HAP-1 (cell line): ENCODE measurements at regions not wholly inside any gene's neighbourhood (a gene's known extent, or its start where the extent isn't known, plus 50 kb on each side); places are given as distances from the start of the nearest gene placed in this dataset.
"Not testable (repeated sequence)": the region's sequence is repeated elsewhere in the genome, so short reads cannot be mapped to it uniquely, and the experiment has no call there.

Experiments used
- DNase-seq, 2 experiments: peaks; one replicate each; pipeline ENCODE4 v3.0.0-alpha.2; 2016 to 2020; ENCODE audit warnings: low spot score in 2 of 2
- H3K27me3 ChIP-seq: fragments of 250-450 bp; sonication (Bioruptor Pico); 2 replicates; pipeline ENCODE4 v1.5.1; 2020; ENCODE audit warnings: low read depth, mild to moderate bottlenecking, moderate library complexity
- H3K36me3 ChIP-seq: fragments of 250-450 bp; sonication (Bioruptor Pico); replicated peaks from 2 replicates; pipeline ENCODE4 v1.5.1; 2020; ENCODE audit warnings: mild to moderate bottlenecking
- H3K4me1 ChIP-seq: fragments of 250-450 bp; sonication (Bioruptor Pico); 2 replicates; pipeline ENCODE4 v1.5.1; 2020; ENCODE audit warnings: mild to moderate bottlenecking
- H3K4me3 ChIP-seq: fragments of 250-450 bp; sonication (Bioruptor Pico); 2 replicates; pipeline ENCODE4 v1.5.1; 2020; ENCODE audit warnings: mild to moderate bottlenecking, moderate library complexity
- H3K9me3 ChIP-seq: fragments of 250-450 bp; sonication (Bioruptor Pico); 2 replicates; pipeline ENCODE4 v1.5.1; 2020; ENCODE audit warnings: mild to moderate bottlenecking, moderate library complexity
- in situ Hi-C: fragments of 300-500 bp; cut with MboI; formaldehyde crosslinking; loops from 3 replicates; pipeline ENCODE4 v1.14.3; 2020; ENCODE audit warnings: low sequenced_read_pairs, inconsistent platforms, mixed read lengths

DNA sequence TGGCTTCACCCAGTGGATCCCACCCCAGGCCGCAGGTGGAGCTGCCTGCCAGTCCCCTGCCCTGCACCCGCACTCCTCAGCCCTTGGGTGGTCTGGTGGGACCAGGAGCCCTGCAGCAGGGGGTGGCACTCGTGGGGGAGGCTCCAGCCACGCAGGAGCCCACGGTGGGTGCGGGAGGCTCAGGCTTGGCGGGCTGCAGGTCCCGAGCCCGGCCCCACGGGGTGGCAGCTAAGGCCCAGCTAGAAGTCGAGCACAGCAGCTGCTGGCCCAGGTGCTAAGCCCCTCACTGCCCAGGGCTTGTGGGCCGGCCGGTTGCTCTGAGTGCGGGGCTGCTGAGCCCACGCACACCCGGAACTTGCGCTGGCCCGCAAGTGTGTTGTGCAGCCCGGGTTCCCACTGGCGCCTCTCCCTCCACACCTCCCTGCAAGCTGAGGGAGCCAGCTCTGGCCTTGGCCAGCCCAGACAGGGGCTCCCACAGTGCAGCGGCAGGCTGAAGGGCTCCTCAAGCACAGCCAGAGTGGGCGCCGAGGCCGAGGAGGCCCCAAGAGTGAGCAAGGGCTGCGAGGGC, 222.6 kb upstream of the LUZP2 start:
- DNase-seq, H3K9me3 ChIP-seq, H3K27me3 ChIP-seq, in situ Hi-C loops, H3K36me3 ChIP-seq, H3K4me3 ChIP-seq, H3K4me1 ChIP-seq: not testable (repeated sequence)

DNA sequence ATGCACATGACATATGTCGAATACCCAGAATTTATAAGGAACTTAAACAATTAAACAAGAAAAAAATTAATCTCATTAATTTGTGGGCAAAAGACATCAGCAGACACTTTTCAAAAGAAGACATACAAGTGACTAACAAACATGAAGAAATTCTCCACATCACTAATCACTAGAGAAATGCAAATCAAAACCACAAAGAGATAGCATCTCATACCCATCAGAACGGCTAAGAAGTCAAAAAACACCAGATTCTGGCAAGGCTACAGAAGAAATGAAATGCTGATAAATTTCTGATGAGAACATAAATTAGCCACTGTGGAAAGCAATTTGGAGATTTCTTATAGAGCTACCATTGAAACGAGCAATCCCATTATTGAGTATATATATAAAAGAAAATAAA, 210.6 kb upstream of the LUZP2 start:
- Histone ChIP-seq H3K4me3 (no peak overlapping the region), H3K9me3 (no peaks in the 10 kb centered on the region), H3K27me3 (no peaks in the 10 kb centered on the region), H3K4me1 (no peaks in the 10 kb centered on the region), H3K36me3 (no peaks in the 10 kb centered on the region)
- in situ Hi-C loops: no loop called here
- DNase-seq: no peak

DNA sequence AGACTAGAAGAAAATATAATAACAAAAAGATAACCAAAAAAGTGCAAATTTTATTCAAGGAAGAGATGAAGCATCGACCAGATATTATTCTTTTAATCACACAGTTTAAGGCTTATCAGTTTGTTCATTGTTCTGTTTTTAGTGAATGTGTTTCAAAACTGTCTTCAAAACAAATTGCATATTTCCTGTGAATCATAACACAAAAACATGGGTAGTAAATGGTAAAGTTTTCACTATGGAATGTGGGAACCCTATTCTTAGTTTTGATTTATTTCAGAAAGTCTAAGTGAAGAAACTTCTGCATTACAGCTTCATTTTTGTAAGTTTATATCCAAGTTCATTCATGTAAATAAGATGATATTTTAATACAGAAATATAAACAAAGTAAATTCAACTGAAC, 207.6 kb upstream of the LUZP2 start:
- Histone ChIP-seq H3K4me1 (no peaks in the 10 kb centered on the region), H3K36me3 (no peaks in the 10 kb centered on the region), H3K4me3 (no peak overlapping the region), H3K9me3 (no peaks in the 10 kb centered on the region), H3K27me3 (no peaks in the 10 kb centered on the region)
- DNase-seq: no peak
- in situ Hi-C loops: no loop called here

DNA sequence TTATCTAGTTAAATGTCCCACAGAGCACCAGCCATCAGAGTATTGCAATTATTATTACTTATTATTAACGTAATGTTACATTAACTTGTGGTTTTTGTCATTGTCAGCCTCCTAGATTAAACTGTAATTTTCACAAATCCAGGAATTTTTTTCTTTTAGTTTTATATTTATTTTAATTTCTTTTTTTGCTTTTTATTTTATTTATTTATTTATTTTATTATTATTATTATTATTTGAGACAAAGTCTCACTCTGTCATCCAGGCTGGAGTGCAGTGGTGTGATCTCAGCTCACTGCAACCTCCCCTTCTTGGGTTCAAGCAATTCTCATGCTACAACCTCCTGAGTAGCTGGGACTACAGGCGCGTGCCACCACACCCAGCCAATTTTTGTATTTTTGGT, 202.9 kb upstream of the LUZP2 start:
- no peak for DNase-seq
- Histone ChIP-seq H3K36me3 (no peaks in the 10 kb centered on the region), H3K4me1 (no peaks in the 10 kb centered on the region), H3K4me3 (no peak overlapping the region), H3K27me3 (no peaks in the 10 kb centered on the region), H3K9me3 (no peaks in the 10 kb centered on the region)
- in situ Hi-C loops: no loop called here

DNA sequence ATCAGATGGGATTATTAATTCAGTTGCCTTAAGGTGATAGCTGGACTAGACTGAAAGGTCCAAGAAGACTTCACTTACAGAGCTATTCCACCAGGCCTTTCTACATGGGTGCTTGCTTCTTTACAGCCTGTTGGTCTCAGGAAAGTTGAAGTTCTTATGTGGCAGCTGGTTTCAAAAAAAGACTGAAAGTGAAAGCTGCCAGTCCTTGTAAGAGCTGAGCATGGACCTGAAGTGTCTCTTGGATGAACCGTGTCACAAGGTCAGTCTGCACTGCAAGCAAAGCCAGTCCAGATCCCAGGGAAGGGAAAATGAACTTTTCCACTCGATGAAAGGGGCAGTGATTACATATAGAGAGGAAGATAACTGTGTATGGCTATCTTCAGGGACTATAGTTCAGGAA, 201.5 kb upstream of the LUZP2 start:
- H3K36me3 ChIP-seq: no peaks in the 10 kb centered on the region
- no peak overlapping the region for H3K4me3 ChIP-seq
- no peaks in the 10 kb centered on the region for H3K27me3 ChIP-seq
- H3K9me3 ChIP-seq: no peaks in the 10 kb centered on the region
- no peak for DNase-seq
- in situ Hi-C loops: no loop called here
- H3K4me1 ChIP-seq: no peaks in the 10 kb centered on the region

DNA sequence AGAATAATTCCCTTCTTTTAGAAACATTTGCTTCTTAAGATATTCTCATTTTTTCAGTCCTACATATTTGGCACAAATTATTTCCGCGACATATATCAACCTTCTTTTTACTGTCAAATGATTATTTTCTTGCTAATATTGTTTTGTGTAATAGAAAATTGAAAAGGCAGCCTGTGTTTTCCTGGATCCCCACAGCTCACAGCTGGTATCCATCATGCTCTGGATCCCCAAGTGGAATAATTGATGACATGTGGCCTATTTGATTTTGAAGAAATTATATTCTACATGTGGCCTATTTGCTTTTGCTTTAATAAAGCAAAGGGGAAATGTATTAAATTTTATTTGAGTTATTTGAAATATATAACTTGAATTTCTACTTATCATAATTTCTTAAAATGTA, 199.4 kb upstream of the LUZP2 start:
- Histone ChIP-seq H3K4me1 (no peaks in the 10 kb centered on the region), H3K27me3 (no peaks in the 10 kb centered on the region), H3K36me3 (no peaks in the 10 kb centered on the region), H3K4me3 (no peak overlapping the region), H3K9me3 (no peaks in the 10 kb centered on the region)
- in situ Hi-C loops: no loop called here
- no peak for DNase-seq

DNA sequence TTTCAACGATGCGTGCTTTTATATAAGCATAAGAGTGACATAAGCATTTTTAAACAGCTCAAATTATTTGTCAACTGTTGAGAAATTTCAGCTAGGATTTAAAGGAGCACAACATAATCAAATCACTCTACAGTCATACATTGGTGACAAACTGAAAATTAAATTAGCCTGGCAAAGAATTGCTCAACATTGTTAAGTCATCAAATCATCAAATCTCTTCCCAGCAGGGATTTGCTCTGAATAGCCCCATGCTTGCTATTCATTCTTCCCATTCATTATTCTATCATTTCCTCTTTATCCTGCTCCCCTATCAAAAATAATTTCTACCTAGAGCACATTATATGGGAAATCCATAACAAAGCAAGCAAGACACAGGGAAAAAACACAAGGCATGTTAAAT, 198.7 kb upstream of the LUZP2 start:
- H3K4me1 ChIP-seq: no peaks in the 10 kb centered on the region
- in situ Hi-C loops: no loop called here
- H3K27me3 ChIP-seq: no peaks in the 10 kb centered on the region
- peak in 1 of 2 experiments; percentile 5 for DNase-seq
- no peaks in the 10 kb centered on the region for H3K9me3 ChIP-seq
- H3K36me3 ChIP-seq: no peaks in the 10 kb centered on the region
- no peak overlapping the region for H3K4me3 ChIP-seq

DNA sequence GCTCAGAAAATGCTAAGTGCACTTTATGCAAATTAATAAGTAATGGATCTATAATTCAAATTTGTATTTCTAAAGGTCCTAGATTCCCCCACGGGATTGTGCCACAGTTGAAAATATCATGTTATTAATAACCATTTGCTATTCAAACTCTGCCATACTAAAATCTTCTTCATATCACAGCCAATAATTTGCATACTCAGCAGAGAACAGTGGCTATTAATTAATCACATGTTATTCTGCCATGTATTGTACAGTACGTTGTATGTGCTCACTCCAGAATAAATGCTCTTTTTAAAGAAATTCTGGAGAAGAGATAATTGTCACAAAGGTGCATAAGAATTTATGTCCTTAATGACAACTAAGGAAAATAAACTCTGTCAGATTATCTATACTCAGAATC, 184.9 kb upstream of the LUZP2 start:
- in situ Hi-C loops: no loop called here
- H3K4me3 ChIP-seq: no peak overlapping the region
- DNase-seq: no peak
- H3K36me3 ChIP-seq: no peaks in the 10 kb centered on the region
- no peaks in the 10 kb centered on the region for H3K27me3 ChIP-seq
- H3K9me3 ChIP-seq: no peaks in the 10 kb centered on the region
- no peaks in the 10 kb centered on the region for H3K4me1 ChIP-seq

DNA sequence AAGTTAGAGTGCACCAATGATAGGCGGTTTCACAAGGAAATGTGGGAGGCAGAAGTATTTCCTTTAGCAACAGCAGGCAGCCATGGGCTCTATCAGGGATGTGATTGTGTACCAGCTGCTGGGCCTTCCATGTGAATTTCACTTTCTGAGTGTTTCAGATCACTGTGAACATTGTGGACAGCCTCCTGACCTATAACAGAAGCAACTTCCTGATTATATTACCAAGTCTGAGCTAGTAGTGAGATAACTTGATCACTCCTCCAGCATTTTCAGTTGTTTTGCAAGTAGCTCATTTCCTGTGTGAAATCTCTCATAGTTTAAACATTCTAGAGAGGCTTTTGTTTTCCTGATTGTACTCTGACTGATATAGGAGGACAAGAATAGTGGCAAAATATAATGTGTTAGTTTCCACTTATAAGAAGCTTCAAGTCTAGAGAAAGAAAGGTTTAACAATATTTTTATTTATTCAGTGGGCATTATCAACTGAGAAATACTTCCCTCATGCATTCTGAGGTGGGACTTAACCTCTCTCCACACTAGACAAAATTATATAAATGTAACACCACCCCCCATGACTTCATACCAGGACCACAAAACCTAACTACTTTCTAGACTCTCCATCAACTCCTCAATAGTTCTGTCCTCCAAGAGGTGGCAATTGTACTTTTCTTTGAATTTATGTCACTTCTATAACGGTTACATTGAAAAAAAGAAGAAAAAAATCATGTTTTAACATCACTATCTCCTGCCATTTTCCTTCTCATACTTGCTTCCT, 184.2 kb upstream of the LUZP2 start:
- Histone ChIP-seq H3K4me3 (no peak overlapping the region), H3K27me3 (no peaks in the 10 kb centered on the region), H3K9me3 (no peaks in the 10 kb centered on the region), H3K4me1 (no peaks in the 10 kb centered on the region), H3K36me3 (no peaks in the 10 kb centered on the region)
- DNase-seq: no peak
- in situ Hi-C loops: no loop called here

DNA sequence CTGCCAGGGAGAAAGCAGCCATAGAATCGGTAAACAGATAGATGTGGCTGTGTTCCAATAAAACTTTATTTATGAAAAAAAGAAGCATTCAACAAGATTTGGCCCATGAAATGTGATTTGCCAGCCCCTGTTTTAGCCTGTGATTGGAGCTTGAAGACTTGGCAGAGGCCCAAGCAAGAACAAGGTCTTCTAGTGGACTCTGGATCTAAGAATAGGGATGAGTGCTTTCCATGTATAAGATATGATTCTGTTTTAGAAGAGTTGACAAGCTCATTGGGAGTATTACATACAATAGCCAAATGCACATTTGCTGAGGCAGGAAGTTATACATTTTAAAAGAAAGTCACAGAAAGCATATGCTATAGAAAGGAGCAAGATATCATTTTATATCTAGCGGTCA, 175.6 kb upstream of the LUZP2 start:
- H3K4me1 ChIP-seq: no peaks in the 10 kb centered on the region
- H3K36me3 ChIP-seq: no peaks in the 10 kb centered on the region
- no peak for DNase-seq
- in situ Hi-C loops: no loop called here
- no peaks in the 10 kb centered on the region for H3K9me3 ChIP-seq
- no peak overlapping the region for H3K4me3 ChIP-seq
- H3K27me3 ChIP-seq: no peaks in the 10 kb centered on the region

DNA sequence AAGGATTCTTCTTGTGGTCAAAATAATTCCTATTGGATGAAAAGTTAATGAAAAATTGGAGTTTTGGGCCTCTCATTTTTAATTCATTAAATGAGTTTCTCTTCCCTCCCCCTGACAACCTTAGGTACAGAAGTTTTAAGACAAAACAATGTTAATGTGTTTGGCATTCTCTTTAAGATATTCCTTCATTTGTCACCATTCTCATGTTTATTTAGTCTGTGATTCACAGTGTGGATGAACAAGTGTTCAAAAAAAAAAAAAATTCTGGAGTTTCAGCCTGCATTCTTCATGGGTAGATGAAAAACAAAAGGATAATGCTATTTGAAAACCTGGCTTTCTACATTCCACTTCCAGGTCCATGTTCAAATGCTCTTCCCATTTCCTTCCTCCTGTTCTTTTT, 172.6 kb upstream of the LUZP2 start:
- no peaks in the 10 kb centered on the region for H3K27me3 ChIP-seq
- no peaks in the 10 kb centered on the region for H3K36me3 ChIP-seq
- H3K4me3 ChIP-seq: no peak overlapping the region
- H3K9me3 ChIP-seq: no peaks in the 10 kb centered on the region
- DNase-seq: no peak
- no peaks in the 10 kb centered on the region for H3K4me1 ChIP-seq
- in situ Hi-C loops: no loop called here

DNA sequence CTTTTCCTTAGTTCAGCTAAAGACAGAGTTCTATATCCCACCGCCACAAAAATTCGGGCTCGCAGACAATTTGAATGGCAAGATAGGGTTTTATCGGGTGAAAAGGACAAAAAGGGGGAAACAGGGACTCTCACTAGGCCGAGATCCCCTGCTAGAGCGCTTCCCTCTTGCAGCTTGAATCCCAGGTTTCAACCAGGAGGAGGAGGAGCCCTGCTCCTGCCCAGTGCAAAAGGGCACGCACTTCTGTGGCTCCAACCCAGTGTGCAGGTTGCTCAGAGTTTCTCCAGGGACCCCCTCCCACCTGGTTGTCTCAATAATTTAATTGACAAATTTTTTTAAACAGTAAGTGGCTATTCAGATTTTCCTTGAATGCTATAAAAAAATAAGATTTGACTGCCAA, 152.6 kb upstream of the LUZP2 start:
- Histone ChIP-seq H3K9me3 (no peaks in the 10 kb centered on the region), H3K36me3 (no peaks in the 10 kb centered on the region), H3K4me1 (no peaks in the 10 kb centered on the region), H3K4me3 (no peak overlapping the region), H3K27me3 (no peaks in the 10 kb centered on the region)
- DNase-seq: no peak
- in situ Hi-C loops: no loop called here

DNA sequence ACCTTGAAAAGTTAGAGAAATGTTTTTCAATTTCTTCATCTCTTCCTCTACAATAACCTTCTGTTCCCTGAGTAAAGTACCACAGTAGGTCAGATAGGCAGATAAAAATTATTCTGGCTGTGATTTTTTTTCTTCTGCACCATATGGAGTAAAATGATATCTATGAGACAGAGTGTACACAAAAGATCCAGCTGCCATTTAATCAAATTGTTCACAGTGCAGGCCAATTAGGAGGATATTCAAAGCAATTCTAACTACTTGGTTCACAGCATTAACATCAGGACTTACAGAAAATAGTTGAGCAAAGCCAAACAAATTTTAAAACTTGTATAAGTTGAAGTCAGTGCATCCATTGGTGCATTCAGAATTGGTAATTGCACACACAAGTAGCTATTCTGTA, 147.9 kb upstream of the LUZP2 start:
- H3K9me3 ChIP-seq: no peaks in the 10 kb centered on the region
- in situ Hi-C loops: no loop called here
- H3K4me1 ChIP-seq: no peaks in the 10 kb centered on the region
- H3K36me3 ChIP-seq: no peaks in the 10 kb centered on the region
- DNase-seq: no peak
- no peaks in the 10 kb centered on the region for H3K27me3 ChIP-seq
- no peak overlapping the region for H3K4me3 ChIP-seq

DNA sequence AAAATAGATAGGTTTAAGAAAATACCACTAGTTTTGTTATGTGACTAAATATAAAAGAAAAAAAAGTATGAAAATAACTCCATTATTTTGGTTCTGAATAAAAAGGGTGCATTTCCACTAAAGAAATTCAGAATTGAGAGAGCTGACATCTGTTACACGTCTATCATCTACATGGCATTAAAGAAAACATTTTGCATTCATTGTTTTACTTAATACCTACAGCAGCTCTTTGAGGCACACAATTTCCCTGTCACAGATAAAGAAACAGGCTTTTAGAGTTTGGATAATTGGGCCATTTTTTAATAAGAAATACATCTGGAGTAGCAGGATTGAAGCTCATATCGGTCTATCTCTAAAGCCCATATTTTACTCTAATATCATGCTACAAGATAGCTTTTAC, 145.7 kb upstream of the LUZP2 start:
- no peaks in the 10 kb centered on the region for H3K27me3 ChIP-seq
- no peak overlapping the region for H3K4me3 ChIP-seq
- no peaks in the 10 kb centered on the region for H3K36me3 ChIP-seq
- no peaks in the 10 kb centered on the region for H3K4me1 ChIP-seq
- DNase-seq: no peak
- in situ Hi-C loops: no loop called here
- H3K9me3 ChIP-seq: no peaks in the 10 kb centered on the region

DNA sequence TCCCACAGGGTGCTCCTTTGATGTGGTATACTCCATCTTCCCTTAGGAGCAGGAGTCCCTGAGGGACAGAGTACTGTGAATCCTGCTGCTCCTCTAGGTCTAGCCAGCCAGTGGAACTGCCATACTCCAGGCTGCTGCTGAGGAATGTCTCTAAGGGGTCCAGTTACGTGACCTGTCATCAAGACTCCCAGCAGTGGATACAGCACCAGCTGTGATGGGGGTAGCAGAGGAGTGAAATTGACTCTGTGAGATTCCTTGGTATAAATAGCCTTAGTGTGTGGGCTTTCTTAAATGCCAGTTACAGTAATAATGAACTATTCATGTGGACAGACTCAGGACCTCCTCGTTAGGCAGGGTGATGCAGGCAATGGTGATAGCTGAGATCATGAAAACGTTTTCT, 140.4 kb upstream of the LUZP2 start:
- H3K36me3 ChIP-seq: no peaks in the 10 kb centered on the region
- H3K4me3 ChIP-seq: no peak overlapping the region
- no peaks in the 10 kb centered on the region for H3K4me1 ChIP-seq
- no peak for DNase-seq
- no peaks in the 10 kb centered on the region for H3K27me3 ChIP-seq
- peaks cover 4% of the 10 kb centered on the region; the same call in 1 of the 2 replicates for H3K9me3 ChIP-seq
- in situ Hi-C loops: no loop called here
